Skeletal muscle tissue (tissue), 3 donors: ENCODE measurements at regions not wholly inside any gene's neighbourhood (a gene's known extent, or its start where the extent isn't known, plus 50 kb on each side); places are given as distances from the start of the nearest gene placed in this dataset.

Experiments used
- H3K27ac ChIP-seq: one replicate; pipeline ENCODE4 v1.7.0; 2013; ENCODE audit warnings: mild to moderate bottlenecking, low read depth, low read length, inconsistent platforms
- H3K27me3 ChIP-seq, 3 donors: one replicate each; pipeline ENCODE4 v1.7.0; 2013; ENCODE audit warnings: low read length in 3 of 3; ENCODE audit not compliant: control insufficient read depth in 3 of 3, insufficient read depth in 3 of 3
- H3K36me3 ChIP-seq, 3 donors: one replicate each; pipeline ENCODE4 v1.7.0; 2013; ENCODE audit warnings: low read length in 3 of 3; ENCODE audit not compliant: control insufficient read depth in 3 of 3, insufficient read depth in 3 of 3
- H3K4me1 ChIP-seq, 3 donors: one replicate each; pipeline ENCODE4 v1.7.0; 2013; ENCODE audit warnings: low read length in 3 of 3, mild to moderate bottlenecking in 3 of 3; ENCODE audit not compliant: control insufficient read depth in 3 of 3, insufficient read depth in 3 of 3
- H3K4me3 ChIP-seq, 3 donors: one replicate each; pipeline ENCODE4 v1.7.0; 2013; ENCODE audit warnings: low read length in 3 of 3
- H3K9ac ChIP-seq, 3 donors: one replicate each; pipeline ENCODE4 v1.7.0; 2013; ENCODE audit warnings: low read length in 3 of 3, mild to moderate bottlenecking in 3 of 3, moderate library complexity in 2 of 3, low read depth in 1 of 3
- H3K9me3 ChIP-seq, 3 donors: one replicate each; pipeline ENCODE4 v1.7.0; 2013; ENCODE audit warnings: low read length in 3 of 3; ENCODE audit not compliant: control insufficient read depth in 3 of 3
- donor health status: Osteomylitis.

- H3K36me3 ChIP-seq, result no peaks in the 10 kb centered on the region
- no peak overlapping the region for H3K4me3 ChIP-seq
- H3K9me3 ChIP-seq, result no peaks in the 10 kb centered on the region
- H3K27ac ChIP-seq, result no peak overlapping the region
- no peaks in the 10 kb centered on the region for H3K4me1 ChIP-seq
- H3K9ac ChIP-seq, result no peak overlapping the region
- H3K27me3 ChIP-seq, result peaks cover 0 to 4% (median 0%) of the 10 kb centered on the region in 3 donors
Measured at GRCh38 chr16:9679213-9679767, 502.9 kb downstream of the GRIN2A start.

DNA sequence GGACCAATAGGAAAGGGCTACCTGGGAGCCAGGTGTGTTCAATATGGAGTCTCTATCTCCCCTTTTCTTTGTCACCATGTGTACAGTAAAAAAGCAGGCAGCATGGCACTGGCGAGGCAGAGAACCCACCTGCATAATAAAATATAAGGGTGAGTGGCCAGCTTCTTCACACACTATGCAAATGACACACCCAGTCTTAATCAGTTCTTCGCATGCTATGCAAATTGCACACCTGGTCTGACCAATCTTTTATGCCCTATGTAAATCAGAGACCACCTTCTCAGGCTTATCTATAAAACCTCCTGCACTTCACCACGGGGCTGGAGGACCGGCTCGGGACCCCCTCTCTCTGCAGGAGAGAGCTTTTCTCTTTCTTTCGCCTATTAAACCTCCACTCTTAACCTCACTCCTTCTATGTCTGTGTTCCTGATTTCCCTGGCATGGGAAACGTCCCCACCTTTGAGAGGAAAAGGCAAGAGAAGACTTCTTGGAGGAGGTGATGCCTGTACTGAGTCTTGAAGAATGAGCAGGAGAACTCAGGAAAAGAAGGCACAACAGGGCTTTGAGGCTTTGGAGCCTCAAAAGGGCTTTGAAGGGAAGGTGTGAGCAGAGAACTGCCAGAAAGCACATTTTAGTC is 502.1 kb downstream of the GRIN2A start:
- Histone ChIP-seq H3K4me3 (no peak overlapping the region), H3K27me3 (peaks cover 0 to 4% (median 0%) of the 10 kb centered on the region in 3 donors), H3K9ac (no peak overlapping the region), H3K27ac (no peak overlapping the region), H3K9me3 (no peaks in the 10 kb centered on the region), H3K4me1 (no peaks in the 10 kb centered on the region), H3K36me3 (no peaks in the 10 kb centered on the region)

DNA sequence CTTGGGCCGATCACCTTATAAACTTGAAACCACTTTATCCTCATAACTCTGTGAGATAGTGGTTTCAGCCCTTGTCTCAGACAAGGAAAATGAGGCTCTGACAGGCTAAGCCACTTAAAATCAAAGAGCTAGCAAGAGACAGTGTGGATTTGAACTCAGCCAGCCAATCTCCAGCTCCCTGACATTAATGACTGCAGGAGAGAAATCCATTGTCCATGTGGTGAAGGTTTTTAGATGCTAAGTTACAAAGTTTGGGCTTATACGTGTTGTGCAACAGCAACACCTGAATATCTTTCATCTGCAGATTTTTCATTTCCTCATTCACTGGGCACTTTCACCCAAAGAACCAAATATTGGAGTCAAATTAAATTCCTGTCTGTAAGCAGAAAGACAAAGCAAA is 501.3 kb downstream of the GRIN2A start:
- H3K9me3 ChIP-seq, result no peaks in the 10 kb centered on the region
- no peaks in the 10 kb centered on the region for H3K36me3 ChIP-seq
- H3K27me3 ChIP-seq, result peaks cover 0 to 4% (median 0%) of the 10 kb centered on the region in 3 donors
- H3K27ac ChIP-seq, result no peak overlapping the region
- H3K4me3 ChIP-seq, result no peak overlapping the region
- H3K9ac ChIP-seq, result no peak overlapping the region
- no peaks in the 10 kb centered on the region for H3K4me1 ChIP-seq

DNA sequence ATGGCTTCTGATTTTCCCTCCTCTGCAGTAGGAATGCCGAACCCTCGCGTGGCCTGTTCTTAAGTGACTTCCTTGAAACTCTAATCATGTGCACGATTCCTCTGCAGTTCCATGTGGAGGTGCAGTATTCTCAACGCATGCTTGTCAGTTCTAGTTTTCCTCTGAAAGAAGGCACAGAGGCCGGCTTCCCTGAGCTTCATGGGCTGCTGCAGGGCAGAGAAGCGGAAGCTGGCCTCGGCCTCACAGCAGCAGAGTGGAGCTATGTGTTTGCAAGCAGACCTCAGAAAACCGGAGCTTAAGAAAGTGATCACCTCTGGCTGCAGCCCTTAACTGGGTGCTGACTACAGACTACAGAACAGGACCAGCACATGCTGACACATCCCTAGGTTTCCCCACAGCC is 500.7 kb downstream of the GRIN2A start:
- no peaks in the 10 kb centered on the region for H3K4me1 ChIP-seq
- H3K36me3 ChIP-seq, result no peaks in the 10 kb centered on the region
- no peak overlapping the region for H3K9ac ChIP-seq
- no peak overlapping the region for H3K27ac ChIP-seq
- H3K27me3 ChIP-seq, result peaks cover 0 to 4% (median 0%) of the 10 kb centered on the region in 3 donors
- no peaks in the 10 kb centered on the region for H3K9me3 ChIP-seq
- no peak overlapping the region for H3K4me3 ChIP-seq

DNA sequence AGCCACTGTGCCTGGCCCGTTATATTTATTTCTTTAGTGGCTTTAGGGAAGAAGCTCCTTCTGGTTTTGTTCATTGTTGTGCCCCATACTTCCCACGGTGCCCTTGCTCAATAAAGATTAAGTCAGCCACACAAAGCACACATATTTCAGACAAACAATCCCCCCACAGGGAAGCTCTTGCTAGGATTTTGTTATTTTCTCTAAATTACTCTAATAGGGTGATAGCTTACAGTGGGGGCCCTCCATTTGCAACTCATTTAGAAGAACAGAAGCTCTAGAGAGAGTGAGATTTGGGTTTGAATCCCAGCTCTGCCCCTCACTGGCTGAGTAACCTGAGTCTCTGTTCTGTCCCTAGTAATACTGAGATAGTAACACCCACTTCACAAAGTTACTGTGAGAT is 499.9 kb downstream of the GRIN2A start:
- Histone ChIP-seq H3K27me3 (peaks cover 0 to 4% (median 0%) of the 10 kb centered on the region in 3 donors), H3K4me3 (no peak overlapping the region), H3K9me3 (no peaks in the 10 kb centered on the region), H3K9ac (no peak overlapping the region), H3K36me3 (no peaks in the 10 kb centered on the region), H3K4me1 (no peaks in the 10 kb centered on the region), H3K27ac (no peak overlapping the region)

DNA sequence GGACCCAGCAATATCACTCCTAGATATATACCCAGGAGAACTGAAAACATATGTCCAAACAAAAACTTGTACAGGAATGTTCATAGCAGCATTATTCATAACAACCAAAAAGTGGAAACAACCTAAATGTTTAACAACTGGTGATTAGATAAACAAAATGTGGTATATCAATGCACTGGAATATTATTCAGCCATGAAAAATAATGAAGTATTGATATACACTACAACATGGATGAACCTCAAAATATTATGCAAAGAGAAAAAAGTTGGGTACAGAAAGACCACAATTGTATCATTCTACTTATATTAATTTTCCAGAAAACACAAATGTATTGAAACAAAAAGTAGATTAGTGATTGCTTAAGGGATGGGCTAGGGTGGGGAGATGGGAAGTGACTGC is 498.6 kb downstream of the GRIN2A start:
- H3K27ac ChIP-seq, result no peak overlapping the region
- H3K4me3 ChIP-seq, result no peak overlapping the region
- H3K9me3 ChIP-seq, result no peaks in the 10 kb centered on the region
- H3K9ac ChIP-seq, result no peak overlapping the region
- H3K4me1 ChIP-seq, result no peaks in the 10 kb centered on the region
- H3K36me3 ChIP-seq, result no peaks in the 10 kb centered on the region
- H3K27me3 ChIP-seq, result peaks cover 0 to 4% (median 0%) of the 10 kb centered on the region in 3 donors

DNA sequence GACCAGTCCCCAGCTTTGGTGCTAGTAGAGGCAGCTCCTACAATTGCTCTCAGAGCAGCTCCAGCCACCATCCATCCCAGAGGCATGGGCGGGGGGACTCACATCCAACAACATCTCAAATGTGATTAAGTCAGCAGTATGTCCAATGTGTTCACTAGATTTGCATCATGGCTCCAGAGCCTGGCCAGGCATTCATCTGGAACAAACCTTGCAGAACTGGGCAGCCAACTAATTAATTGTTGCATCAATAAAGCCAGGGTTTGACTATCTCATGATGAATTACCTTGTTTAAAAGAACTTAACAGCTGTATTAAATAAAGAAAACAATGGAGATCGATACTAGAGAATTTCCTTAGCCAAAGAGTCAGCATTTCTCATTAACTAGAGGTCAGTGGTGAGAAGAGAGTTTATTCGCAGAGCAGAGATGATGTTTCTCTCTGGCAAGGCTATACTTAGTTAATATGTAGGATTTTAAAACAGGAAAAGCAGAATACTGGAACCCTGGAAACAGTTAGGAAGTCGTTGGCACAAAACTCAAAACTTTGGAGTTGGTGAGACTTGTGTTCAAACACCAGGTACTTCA is 494.4 kb downstream of the GRIN2A start:
- H3K4me1 ChIP-seq, result no peaks in the 10 kb centered on the region
- H3K4me3 ChIP-seq, result no peak overlapping the region
- H3K36me3 ChIP-seq, result no peaks in the 10 kb centered on the region
- no peaks in the 10 kb centered on the region for H3K9me3 ChIP-seq
- no peak overlapping the region for H3K27ac ChIP-seq
- H3K9ac ChIP-seq, result no peak overlapping the region
- H3K27me3 ChIP-seq, result no peaks in the 10 kb centered on the region

DNA sequence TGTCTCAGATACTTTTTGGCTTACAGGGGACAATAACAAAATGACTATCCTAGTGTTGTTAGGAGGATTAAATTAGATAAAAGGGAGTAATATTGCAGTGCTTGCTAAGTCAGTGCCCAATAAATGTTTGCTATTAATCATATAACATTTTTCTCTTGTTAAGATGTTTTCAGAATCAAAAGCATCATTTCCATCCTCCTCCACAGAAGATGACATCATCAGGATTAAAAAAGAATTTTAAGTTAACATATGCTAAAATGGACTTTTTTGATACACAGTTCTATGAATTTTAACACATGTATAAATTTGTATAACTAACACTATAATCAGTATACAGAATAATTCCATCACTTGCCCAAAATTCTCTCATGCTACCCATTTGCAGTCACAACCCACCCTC is 492.6 kb downstream of the GRIN2A start:
- no peak overlapping the region for H3K4me3 ChIP-seq
- peaks cover 0 to 1% (median 0%) of the 10 kb centered on the region in 3 donors for H3K27me3 ChIP-seq
- no peaks in the 10 kb centered on the region for H3K9me3 ChIP-seq
- H3K27ac ChIP-seq, result no peak overlapping the region
- H3K9ac ChIP-seq, result no peak overlapping the region
- no peaks in the 10 kb centered on the region for H3K36me3 ChIP-seq
- H3K4me1 ChIP-seq, result no peaks in the 10 kb centered on the region

DNA sequence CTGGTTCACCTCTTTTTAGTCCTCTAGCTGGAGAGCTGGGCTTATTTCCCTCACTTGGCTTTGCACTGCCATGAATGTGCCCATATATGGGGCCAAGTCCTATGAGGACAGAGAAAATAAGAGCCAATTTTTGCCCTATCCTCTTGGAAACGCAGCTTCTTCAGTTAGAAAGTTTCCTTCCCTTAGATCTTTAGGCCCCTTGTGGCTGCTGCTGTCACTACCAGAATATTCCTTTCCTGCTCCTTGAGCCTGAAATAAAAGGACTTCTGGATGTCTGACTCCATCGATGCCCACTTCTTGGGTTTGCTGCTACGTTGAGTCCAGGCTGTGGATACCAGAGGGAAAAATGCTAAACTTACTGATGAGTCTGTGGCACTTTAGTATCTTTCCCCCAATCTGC is 487.1 kb downstream of the GRIN2A start:
- H3K9me3 ChIP-seq, result no peaks in the 10 kb centered on the region
- H3K27ac ChIP-seq, result no peak overlapping the region
- H3K9ac ChIP-seq, result no peak overlapping the region
- no peaks in the 10 kb centered on the region for H3K4me1 ChIP-seq
- no peaks in the 10 kb centered on the region for H3K36me3 ChIP-seq
- H3K4me3 ChIP-seq, result no peak overlapping the region
- H3K27me3 ChIP-seq, result peaks cover 0 to 9% (median 4%) of the 10 kb centered on the region in 3 donors
